Mucosa of descending colon (tissue), 3 donors: ENCODE measurements at regions not wholly inside any gene's neighbourhood (a gene's known extent, or its start where the extent isn't known, plus 50 kb on each side); places are given as distances from the start of the nearest gene placed in this dataset.
"Not testable (repeated sequence)": the region's sequence is repeated elsewhere in the genome, so short reads cannot be mapped to it uniquely, and the experiment has no call there.

Source experiments
- ATAC-seq: fragments of 200-7000 bp; cut with Tn5 transposase; one replicate; pipeline ENCODE4 v1.9.1; 2020; ENCODE audit warnings: mild to moderate bottlenecking, moderate library complexity
- DNase-seq, 3 donors: peaks; one replicate each; pipeline ENCODE4 v3.0.0-alpha.2; 2020
- H3K36me3 ChIP-seq: fragments of 200-600 bp; one replicate; pipeline ENCODE4 v1.8.0; 2021; ENCODE audit warnings: low read depth, mild to moderate bottlenecking
- H3K4me1 ChIP-seq: fragments of 200-600 bp; one replicate; pipeline ENCODE4 v1.8.0; 2021; ENCODE audit warnings: low read depth, mild to moderate bottlenecking
- H3K4me3 ChIP-seq: fragments of 200-600 bp; one replicate; pipeline ENCODE4 v1.8.0; 2021; ENCODE audit warnings: mild to moderate bottlenecking
- H3K9me3 ChIP-seq: fragments of 200-600 bp; one replicate; pipeline ENCODE4 v1.8.0; 2021; ENCODE audit warnings: mild to moderate bottlenecking
- CTCF ChIP-seq: fragments of 200-600 bp; IDR thresholded peaks from one replicate; pipeline ENCODE4 v1.8.0; 2022; ENCODE audit warnings: antibody characterized with exemption, mild to moderate bottlenecking
- intact Hi-C, 2 donors: fragments of 100-400 bp; cut with DNase I in 1 of 2; cut with micrococcal nuclease in 1 of 2; formaldehyde crosslinking; loops; one replicate each; pipeline versions ENCODE4 v1.11.0 to v1.11.1; 2022; cut with DNase I, micrococcal nuclease
- donor health status: DM: no; HTN: no; CAD: no; lungs with moderate emphysema.
- donor health status: DM: no; HTN: no; CAD: no.
- donor health status: DM: no; HTN: yes; CAD: no.

GRCh38 chr4:119437515-119437914 lies 115.6 kb upstream of the FABP2 start:
- intact Hi-C loops, H3K36me3 ChIP-seq, H3K4me3 ChIP-seq, H3K4me1 ChIP-seq, H3K9me3 ChIP-seq, ATAC-seq, DNase-seq: not testable (repeated sequence)

GRCh38 chr4:119408561-119409224 lies 86.8 kb upstream of the FABP2 start:
- H3K36me3 ChIP-seq, H3K4me3 ChIP-seq, intact Hi-C loops, H3K4me1 ChIP-seq, H3K9me3 ChIP-seq, ATAC-seq, DNase-seq: not testable (repeated sequence)

GRCh38 chr4:119406721-119407460 lies 85.0 kb upstream of the FABP2 start:
- DNase-seq, intact Hi-C loops: not testable (repeated sequence)

GRCh38 chr4:119406041-119406440 lies 84.1 kb upstream of the FABP2 start:
- H3K9me3 ChIP-seq, intact Hi-C loops, ATAC-seq, H3K4me1 ChIP-seq, H3K4me3 ChIP-seq, DNase-seq, H3K36me3 ChIP-seq: not testable (repeated sequence)

More at GRCh38 chr4:119406721-119407460, 85.0 kb upstream of the FABP2 start:
- not testable (repeated sequence) for H3K36me3 ChIP-seq, H3K4me3 ChIP-seq, H3K9me3 ChIP-seq, H3K4me1 ChIP-seq, ATAC-seq

GRCh38 chr4:119402322-119403308 lies 80.7 kb upstream of the FABP2 start:
- H3K4me3 ChIP-seq, H3K9me3 ChIP-seq, intact Hi-C loops, DNase-seq, H3K36me3 ChIP-seq, H3K4me1 ChIP-seq, ATAC-seq: not testable (repeated sequence)

GRCh38 chr4:119395701-119396100 lies 73.8 kb upstream of the FABP2 start:
- intact Hi-C loops, DNase-seq, ATAC-seq: not testable (repeated sequence)

GRCh38 chr4:119394826-119395225 lies 72.9 kb upstream of the FABP2 start:
- DNase-seq (peak in 1 of 3 donors; percentile 3), ATAC-seq (no peak)
- intact Hi-C loops, result no loop called here
- Histone ChIP-seq H3K36me3 (no peaks in the 10 kb centered on the region), H3K9me3 (no peaks in the 10 kb centered on the region), H3K4me1 (no peaks in the 10 kb centered on the region), H3K4me3 (no peak overlapping the region)
- no peak for TF ChIP-seq CTCF

More at GRCh38 chr4:119395701-119396100, 73.8 kb upstream of the FABP2 start:
- not testable (repeated sequence) for H3K4me3 ChIP-seq, H3K9me3 ChIP-seq, H3K36me3 ChIP-seq, H3K4me1 ChIP-seq

- H3K36me3 ChIP-seq, H3K4me3 ChIP-seq, H3K9me3 ChIP-seq, H3K4me1 ChIP-seq, ATAC-seq, intact Hi-C loops, DNase-seq: not testable (repeated sequence)
Observed at GRCh38 chr4:119388791-119389190, 66.9 kb upstream of the FABP2 start.

GRCh38 chr4:119374616-119375015 lies 52.7 kb upstream of the FABP2 start:
- H3K4me3 ChIP-seq, intact Hi-C loops, H3K9me3 ChIP-seq, ATAC-seq, H3K36me3 ChIP-seq, H3K4me1 ChIP-seq, DNase-seq: not testable (repeated sequence)

- intact Hi-C loops, ATAC-seq, DNase-seq: not testable (repeated sequence)
Observed at GRCh38 chr4:119372316-119373062, 50.6 kb upstream of the FABP2 start.

More at GRCh38 chr4:119372316-119373062, 50.6 kb upstream of the FABP2 start:
- not testable (repeated sequence) for H3K4me1 ChIP-seq, H3K36me3 ChIP-seq, H3K9me3 ChIP-seq, H3K4me3 ChIP-seq
